ENCODE measurements at regions not wholly inside any gene's neighbourhood (a gene's known extent, or its start where the extent isn't known, plus 50 kb on each side); places are given as distances from the start of the nearest gene placed in this dataset.

DNA sequence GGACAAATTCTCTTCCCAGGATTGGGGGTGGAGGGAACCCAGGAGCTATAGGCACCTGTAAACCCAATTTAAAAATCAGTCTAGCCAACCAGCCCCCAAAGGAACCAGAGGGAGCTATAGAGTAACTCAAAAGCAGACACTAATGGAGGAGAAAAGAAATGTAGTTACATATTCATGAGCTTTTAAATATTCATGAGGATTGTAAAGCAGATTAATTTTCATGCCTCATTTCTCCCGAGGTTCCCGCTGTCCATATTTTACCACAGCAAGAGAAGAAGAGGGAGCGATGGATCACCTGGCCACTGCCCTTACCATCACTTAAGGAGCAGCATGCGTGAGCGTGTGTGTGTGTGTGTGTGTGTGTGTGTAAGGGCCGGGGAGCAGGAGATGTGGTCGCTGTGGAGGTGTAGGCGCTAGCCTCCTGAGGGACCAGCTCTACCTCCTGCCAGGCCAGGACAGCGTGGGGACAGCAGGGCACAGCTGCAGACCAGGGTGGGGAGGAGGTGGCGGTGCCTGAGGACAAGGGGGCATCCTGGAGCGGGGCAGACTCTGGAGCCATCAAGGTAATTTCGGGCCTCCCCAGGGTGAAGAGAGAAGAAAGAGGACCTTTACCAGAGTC, 100.7 kb upstream of the THY1 start:
- TF ChIP-seq POLR2A (IDR thresholded peaks at IDR 0.05), result no peak
- no peak for TF ChIP-seq CTCF (IDR thresholded peaks at IDR 0.05)
- TF ChIP-seq POLR2AphosphoS5 (IDR thresholded peaks at IDR 0.05; ENCODE audit: insufficient read depth in 1 of 2, low read depth in 1 of 2), result no peak
